ENCODE measurements at regions not wholly inside any gene's neighbourhood (a gene's known extent, or its start where the extent isn't known, plus 50 kb on each side); places are given as distances from the start of the nearest gene placed in this dataset.

DNA sequence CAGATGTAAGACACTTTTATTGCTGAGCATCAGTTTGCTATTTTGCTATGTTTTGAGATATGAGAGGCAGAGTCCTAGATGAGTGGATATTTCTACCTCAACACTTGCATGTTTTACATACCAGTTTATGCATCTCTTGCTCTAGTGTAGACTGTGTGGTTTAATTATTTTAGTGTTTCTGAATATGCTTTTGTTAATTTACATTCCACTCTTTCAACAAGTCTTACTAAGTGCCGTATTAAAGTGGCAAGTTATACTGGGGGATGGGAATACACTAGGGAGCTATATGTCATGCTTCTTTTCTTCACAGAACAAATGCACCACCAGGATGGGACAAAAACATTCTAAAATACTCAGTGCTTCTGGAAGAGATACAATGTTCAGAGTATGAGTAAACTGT lies 507.7 kb upstream of the PRMT6 start:
- no peak for DNase-seq (ENCODE audit: low read depth in 2 of 2)

DNA sequence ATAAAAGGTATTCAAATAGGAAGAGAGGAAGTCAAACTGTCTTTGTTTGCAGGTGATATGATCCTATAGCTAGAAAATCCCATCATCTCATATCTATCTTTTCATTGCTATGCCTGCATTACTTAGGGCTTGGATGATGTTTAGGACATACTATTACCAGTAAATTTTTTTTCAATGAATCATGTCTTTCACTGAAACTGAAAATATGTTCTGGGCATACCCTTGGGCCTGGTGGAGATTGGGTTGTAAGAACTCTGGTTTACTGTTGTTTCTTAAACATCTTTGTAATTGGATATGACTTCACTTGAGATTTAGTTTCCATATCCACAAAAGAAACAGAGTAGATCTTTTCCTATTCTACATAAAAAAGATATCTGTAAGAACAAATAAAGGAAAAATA lies 502.2 kb upstream of the PRMT6 start:
- DNase-seq (ENCODE audit: low read depth in 2 of 2), result no peak

DNA sequence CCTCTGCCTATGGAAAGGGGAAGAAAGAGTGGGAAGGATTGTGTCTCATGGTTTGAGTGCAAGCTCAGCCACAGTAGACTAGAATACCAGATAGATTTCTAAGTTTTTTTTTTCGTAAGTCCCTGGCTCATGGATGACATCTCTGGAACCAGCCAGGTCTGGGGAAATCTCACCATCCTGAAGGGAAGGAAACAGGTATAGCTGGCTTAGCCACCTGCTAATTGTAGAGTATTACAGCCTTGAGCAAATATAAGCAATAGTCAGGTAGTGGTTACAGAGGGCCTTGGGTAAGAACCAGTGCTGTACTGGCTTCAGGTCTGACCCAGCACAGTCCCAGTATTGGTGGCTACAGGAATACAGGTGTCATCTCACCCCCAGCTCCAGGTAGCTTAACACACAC lies 500.9 kb upstream of the PRMT6 start:
- no peak for DNase-seq (ENCODE audit: low read depth in 2 of 2)

- DNase-seq (ENCODE audit: low read depth in 2 of 2), result no peak
These were observed 492.3 kb upstream of the PRMT6 start for GRCh38 chr1:106564192-106564591.

DNA sequence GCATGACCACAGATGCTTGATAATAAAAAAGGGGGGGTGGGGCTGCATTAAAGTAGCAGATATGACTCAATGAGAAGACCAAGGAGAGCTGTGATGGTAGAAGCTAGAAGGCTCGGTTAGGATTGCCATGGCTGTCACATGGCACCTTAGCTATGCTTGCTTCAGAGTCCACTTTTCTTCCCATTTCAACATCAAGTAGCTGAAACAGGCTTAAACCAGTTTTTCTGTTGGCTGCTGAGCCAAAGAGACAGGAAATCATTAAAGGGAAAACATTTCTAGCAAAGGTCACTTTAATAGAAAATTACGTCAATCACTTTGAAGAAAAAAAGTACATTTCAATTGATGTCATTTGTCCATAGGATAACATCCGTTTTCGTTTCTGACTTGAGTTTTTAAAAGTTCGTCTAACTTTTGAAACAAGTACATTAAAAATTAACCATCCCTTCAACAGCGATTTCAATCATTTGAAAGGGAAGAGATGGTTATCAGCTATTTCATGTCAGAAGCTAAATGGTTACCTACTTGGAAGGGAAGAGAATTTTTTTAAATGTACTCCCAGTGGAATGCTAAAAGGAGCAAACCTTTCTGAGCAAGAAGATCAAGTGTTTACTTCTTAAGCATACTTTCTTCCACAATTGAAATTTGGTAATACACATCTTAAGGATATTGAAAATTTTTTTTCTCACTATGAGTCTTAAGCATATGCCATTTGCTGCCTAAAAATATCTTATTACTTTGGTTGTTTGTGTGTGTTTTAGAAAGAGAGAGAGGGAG lies 488.1 kb upstream of the PRMT6 start:
- no peak for DNase-seq (ENCODE audit: low read depth in 2 of 2)

- no peak for DNase-seq (ENCODE audit: low read depth in 2 of 2)
These were observed 485.4 kb upstream of the PRMT6 start for GRCh38 chr1:106571109-106571508.

DNA sequence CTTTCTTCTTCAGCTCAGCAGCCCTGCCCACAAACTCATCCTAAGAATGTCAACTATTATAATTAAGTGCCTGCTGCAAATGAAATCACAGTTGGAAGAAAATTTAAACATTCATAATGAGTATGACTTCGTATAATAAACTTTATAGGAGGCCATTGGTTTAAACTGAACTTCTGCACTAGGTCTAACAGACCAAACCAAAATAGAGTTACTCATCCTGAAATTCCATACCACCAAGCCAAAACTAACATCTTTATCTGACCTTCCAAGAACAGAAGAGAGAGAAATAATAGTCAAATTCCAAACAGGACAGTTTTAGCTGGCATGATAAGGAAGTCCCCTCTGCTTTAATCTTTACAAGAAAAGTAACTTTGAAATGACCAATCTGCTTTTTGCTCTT lies 472.4 kb upstream of the PRMT6 start:
- DNase-seq (ENCODE audit: low read depth in 2 of 2), result no peak

- no peak for DNase-seq (ENCODE audit: low read depth in 2 of 2)
These were observed 471.8 kb upstream of the PRMT6 start for GRCh38 chr1:106584676-106585075.

- no peak for DNase-seq (ENCODE audit: low read depth in 2 of 2)
These were observed 455.8 kb upstream of the PRMT6 start for GRCh38 chr1:106600626-106601025.

DNA sequence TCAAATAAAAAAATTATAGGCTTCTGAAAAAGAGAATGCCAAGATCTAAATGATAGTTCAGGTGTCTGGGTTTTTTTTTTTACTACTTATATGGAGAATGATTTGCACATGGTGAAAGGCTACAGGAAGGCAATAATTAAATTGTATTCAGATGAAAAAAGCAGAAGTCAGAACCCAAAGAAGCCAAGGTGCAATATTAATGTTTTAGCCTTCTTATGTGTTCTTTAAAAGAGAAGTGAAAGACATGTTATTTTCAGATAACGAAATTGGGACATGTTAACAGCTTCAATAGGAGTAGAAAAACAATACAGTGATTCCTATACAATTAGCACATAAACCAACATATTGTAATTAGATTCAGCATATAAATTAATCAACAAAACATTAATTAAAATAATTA lies 452.9 kb upstream of the PRMT6 start:
- no peak for DNase-seq (ENCODE audit: low read depth in 2 of 2)

GRCh38 chr1:106608841-106609240 lies 447.6 kb upstream of the PRMT6 start:
- DNase-seq (ENCODE audit: low read depth in 2 of 2), result no peak

DNA sequence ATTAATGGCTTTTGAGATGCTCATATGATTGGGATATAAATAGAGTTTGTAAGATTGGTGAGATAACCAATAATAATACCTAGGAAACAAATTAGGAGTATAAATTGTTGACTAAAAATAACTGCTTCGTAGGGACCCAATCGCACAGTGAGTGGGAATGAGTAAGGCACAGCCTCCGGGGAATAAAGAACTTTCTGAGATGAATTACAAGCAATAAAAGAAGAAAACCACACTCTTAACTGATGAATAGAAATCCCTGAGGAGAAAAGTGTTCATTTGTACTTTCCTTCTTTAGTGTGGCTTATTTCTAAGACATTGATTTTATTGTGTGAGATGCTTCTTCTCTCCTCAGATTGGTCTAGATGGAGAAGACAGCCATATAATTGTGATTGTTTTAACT lies 443.4 kb upstream of the PRMT6 start:
- no peak for DNase-seq (ENCODE audit: low read depth in 2 of 2)

- DNase-seq (ENCODE audit: low read depth in 2 of 2), result no peak
These were observed 442.6 kb upstream of the PRMT6 start for GRCh38 chr1:106613861-106614260.

DNA sequence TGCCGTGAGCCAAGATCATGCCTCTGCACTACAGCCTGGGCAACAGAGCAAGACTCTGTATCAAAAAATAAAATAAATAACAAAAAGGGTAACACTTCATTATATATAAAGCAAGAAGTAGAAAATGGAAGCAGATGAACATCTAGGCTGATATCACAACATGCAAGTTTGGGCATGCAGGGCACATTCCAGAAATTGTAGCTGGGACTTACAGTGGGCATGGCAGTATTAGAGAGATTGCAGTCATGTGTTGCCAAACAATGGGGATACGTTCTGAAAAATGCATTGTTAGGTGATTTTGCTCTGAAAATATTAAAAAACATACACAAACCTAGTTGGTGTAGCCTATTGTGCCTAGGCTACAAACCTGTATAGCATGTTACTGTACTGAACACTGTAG lies 441.0 kb upstream of the PRMT6 start:
- no peak for DNase-seq (ENCODE audit: low read depth in 2 of 2)

DNA sequence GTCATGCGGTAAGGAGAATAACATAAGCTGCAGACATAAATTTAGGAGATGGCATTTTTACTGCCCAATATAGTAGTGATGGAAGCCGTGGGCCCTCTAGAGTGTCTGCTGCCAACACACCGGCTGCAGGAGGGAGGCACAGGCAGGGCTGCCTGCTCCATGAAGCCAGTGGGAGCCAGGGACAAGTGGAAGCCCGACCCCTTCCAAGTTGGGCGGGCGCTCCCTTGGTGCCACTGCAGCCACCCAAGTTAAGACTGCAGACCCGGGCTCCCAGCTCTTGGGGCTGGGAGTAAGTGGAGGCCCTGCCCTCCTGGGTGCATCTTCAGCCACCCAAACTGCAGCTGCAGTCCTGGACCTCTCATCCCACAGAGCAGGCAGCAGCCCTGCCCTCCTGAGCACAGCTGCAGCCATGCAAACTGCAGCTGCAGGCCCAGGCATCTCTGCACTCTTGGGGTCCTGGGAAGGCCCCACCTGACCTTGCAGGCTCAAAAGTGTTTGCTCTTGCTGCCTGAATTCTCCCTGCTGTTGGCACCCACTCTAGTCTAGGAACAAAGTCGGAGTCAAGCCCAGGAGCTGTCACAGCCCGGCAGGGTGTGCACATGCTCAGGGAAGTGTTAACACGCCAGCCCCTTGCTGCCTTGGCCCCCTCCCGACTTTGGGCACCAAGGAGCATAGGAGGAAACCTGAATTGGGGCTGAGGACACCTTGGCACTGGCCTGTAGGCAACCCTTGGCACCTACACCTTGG lies 437.2 kb upstream of the PRMT6 start:
- DNase-seq (ENCODE audit: low read depth in 2 of 2), result no peak

DNA sequence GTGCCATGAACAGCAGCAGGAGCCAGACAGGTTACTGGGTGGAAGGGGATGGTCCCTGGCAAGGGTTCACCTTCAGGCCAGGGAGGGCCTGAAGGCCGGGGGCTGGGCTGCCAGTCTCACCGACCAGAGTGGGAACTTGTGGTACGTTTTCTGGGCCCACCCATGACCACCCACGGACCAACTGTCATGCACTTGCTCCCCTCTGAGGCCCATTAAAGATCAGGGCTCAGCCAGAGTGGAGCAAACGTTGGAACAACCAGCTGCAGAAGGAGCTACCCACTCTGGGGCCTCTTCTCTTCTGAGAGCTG lies 436.7 kb upstream of the PRMT6 start:
- DNase-seq (ENCODE audit: low read depth in 2 of 2), result no peak

GRCh38 chr1:106620521-106620954 lies 435.9 kb upstream of the PRMT6 start:
- DNase-seq (ENCODE audit: low read depth in 2 of 2), result no peak

- no peak for DNase-seq (ENCODE audit: low read depth in 2 of 2)
These were observed 434.6 kb upstream of the PRMT6 start for GRCh38 chr1:106621853-106622252.

DNA sequence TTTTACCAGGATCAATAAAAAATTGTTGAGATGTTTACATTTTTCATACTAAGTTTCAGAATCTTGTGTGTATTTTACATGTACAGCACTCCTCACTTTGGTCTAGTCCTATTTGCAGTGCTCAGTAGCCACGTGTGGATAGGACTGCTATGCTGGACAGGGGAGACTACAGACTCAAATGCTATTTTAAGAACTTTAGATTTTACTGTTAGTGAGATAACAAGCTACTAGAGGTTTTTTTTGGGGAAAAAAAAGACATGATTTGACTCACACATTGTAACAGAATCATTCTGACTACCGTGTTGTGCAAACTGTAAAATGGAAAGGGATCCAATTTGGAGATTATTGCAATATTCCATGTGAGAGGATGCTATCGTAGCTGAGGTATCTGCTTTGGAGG lies 418.9 kb upstream of the PRMT6 start:
- no peak for DNase-seq (ENCODE audit: low read depth in 2 of 2)

DNA sequence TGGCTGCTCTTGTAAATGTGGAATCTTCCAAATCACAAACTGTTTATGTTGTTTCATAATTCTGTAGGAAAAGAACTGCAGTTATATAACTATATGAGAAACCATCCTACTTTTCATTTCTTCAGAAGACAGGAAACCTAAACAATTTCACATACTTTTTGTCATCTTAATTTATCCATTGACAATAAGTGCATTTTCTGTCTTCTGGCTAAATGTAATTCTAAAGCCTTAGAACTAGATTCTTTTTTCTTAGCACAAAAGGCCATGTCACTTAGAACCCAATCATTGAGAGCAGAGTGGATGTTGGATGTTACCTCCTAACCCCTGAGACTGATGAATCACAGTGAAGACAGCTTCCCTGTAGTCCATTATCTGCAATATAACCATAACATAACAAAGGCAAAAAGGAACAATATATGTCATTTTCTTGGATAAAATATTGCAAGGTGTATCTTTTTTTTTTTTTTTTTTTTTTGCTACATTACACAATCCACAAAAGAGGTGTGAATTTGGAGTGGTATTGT lies 410.2 kb upstream of the PRMT6 start:
- DNase-seq (ENCODE audit: low read depth in 2 of 2), result no peak

DNA sequence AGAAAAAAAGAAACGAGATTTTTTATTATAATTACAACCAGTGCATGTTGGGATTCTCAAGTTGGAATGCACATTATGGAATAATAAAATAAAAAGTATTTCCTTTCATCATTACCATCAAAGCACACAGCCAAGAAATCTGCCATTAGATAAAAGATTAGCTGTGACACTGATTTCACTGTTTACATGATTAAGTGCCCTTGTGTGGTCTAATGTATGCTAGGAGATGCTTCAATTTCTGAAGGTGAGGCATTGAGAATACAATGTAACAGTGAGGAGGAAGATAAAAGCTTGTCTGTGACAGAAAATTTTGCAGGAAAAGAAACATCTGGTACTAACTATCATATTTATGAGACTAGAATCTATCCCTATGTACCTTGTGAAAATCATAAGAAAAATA lies 409.7 kb upstream of the PRMT6 start:
- DNase-seq (ENCODE audit: low read depth in 2 of 2), result no peak

DNA sequence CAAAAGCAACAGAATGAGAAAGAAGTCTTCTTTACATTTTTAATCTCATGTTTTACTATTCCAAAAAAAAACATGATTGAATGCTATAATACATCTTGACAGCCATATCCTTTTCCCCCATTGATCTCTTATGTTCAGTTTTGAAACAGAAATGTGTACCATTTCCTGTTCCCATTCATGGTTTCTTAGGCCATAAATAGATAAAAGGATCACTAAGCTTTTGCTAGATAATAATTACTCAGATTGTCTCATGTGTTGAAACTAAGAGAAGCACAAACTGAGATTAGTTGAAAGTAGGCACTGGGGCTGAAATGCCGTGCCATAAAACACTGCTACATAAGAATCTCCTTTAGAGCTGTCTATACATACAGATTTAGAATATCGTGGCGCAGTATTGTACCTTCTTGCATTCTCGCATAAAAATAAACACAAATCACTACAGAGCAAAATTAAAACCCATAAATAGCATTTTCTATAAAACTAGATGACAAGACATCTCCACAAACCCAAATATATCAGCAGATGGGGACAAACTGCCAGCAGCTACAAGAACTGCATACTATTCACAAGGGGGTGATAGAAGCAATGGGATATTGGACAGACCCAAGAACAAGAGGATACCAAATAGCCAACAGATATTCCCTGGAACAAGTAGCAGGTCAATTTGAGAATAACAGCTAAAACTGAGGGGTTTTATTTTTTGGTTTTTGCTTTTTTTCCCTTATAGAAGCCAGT lies 405.3 kb upstream of the PRMT6 start:
- DNase-seq (ENCODE audit: low read depth in 2 of 2), result no peak
